Adrenal gland (tissue), 5 donors: ENCODE measurements at regions not wholly inside any gene's neighbourhood (a gene's known extent, or its start where the extent isn't known, plus 50 kb on each side); places are given as distances from the start of the nearest gene placed in this dataset.

Experiments used
- POLR2A ChIP-seq, 2 donors: fragments of 450-650 bp; IDR thresholded peaks; one replicate each; pipeline ENCODE4 v1.6.1; 2017; ENCODE audit warnings: antibody characterized with exemption in 2 of 2, mild to moderate bottlenecking in 2 of 2, moderate library complexity in 1 of 2
- TF ChIP-seq, protein P1 (sequence below), 6 experiments: fragments of 450-650 bp in 4 of 6; fragments of 200-600 bp in 2 of 6; sonication (generic) in 1 of 6; IDR thresholded peaks; 1 replicate in 5 of 6; 2 replicates in 1 of 6; pipeline versions ENCODE4 v1.5.1 to v1.8.0; 2016 to 2021; ENCODE audit warnings: antibody characterized with exemption in 6 of 6, mild to moderate bottlenecking in 2 of 6, moderate library complexity in 1 of 6
- donor health status: DM: no; HTN: no; CAD: no.

DNA sequence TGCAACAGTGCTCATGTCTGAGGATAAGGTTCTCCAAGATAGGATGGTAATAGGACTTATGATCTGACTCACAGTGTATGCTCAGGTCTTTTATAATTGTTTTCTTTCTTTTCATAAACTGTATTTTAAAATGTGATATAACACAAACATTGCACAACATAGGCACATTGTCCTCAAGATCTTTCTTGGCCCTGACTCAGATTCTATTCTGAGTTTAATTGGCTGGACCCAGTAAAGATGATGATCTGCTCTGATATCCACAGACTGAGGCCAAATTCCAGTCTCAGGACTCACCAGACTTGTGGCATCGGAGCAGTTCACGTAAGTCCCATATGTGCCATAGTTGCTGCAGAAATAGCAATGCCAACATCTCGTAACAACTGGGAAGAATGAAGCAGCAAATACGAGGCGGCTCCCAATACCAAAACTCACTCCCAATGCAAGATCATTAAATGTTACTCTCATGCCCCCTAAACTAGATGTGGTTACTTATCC lies 448.9 kb upstream of the SLC14A2 start:
- TF ChIP-seq, protein P1, sequence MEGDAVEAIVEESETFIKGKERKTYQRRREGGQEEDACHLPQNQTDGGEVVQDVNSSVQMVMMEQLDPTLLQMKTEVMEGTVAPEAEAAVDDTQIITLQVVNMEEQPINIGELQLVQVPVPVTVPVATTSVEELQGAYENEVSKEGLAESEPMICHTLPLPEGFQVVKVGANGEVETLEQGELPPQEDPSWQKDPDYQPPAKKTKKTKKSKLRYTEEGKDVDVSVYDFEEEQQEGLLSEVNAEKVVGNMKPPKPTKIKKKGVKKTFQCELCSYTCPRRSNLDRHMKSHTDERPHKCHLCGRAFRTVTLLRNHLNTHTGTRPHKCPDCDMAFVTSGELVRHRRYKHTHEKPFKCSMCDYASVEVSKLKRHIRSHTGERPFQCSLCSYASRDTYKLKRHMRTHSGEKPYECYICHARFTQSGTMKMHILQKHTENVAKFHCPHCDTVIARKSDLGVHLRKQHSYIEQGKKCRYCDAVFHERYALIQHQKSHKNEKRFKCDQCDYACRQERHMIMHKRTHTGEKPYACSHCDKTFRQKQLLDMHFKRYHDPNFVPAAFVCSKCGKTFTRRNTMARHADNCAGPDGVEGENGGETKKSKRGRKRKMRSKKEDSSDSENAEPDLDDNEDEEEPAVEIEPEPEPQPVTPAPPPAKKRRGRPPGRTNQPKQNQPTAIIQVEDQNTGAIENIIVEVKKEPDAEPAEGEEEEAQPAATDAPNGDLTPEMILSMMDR (IDR thresholded peaks at IDR 0.05) = no peak
- TF ChIP-seq POLR2A (IDR thresholded peaks at IDR 0.05) = no peak
